GM12892 (cell line): ENCODE measurements at regions not wholly inside any gene's neighbourhood (a gene's known extent, or its start where the extent isn't known, plus 50 kb on each side); places are given as distances from the start of the nearest gene placed in this dataset.

Source experiments
- POLR2A ChIP-seq: IDR thresholded peaks from 2 replicates; pipeline ENCODE4 v1.6.1; 2011; ENCODE audit warnings: low read depth, low read length, control low read depth
- POLR2AphosphoS5 ChIP-seq: IDR thresholded peaks from 2 replicates; pipeline ENCODE4 v1.6.1; 2011; ENCODE audit warnings: low read depth, low read length, control low read depth
- TAF1 ChIP-seq: IDR thresholded peaks from 2 replicates; pipeline ENCODE4 v1.6.1; 2011; ENCODE audit warnings: low read depth, mild to moderate bottlenecking, control low read depth, low read length, borderline replicate concordance

DNA sequence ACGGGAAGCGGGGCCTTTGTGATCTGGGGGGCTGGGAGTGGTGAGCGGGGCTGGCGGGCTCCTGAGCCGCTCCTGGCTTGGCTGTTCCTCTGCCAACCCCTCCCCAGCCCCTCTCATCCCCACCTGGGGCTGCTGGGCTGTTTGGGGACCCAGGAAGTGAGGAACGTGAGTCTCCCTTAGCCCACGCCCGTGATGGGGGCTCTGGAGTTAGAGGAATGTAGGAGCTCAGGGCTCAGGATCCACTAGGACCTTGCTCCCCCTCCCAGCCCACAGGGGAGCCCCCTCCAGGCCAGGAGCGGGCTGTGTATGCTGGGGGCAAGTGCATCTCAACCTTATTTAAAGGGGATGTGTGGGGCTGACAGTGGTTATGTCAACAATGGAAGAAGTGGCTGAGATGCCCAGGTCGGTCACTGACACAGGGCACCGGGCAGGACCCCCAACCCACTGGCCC, 134.1 kb downstream of the URI1 start:
- no peak for TF ChIP-seq POLR2A
- TF ChIP-seq POLR2AphosphoS5: no peak
- no peak for TF ChIP-seq TAF1
